RWPE1 (cell line): ENCODE measurements at regions not wholly inside any gene's neighbourhood (a gene's known extent, or its start where the extent isn't known, plus 50 kb on each side); places are given as distances from the start of the nearest gene placed in this dataset.
"Not testable (repeated sequence)": the region's sequence is repeated elsewhere in the genome, so short reads cannot be mapped to it uniquely, and the experiment has no call there.

Experiments used
- CTCF ChIA-PET: fragments of 350-600 bp; sonication (Branson Sonifier 250); formaldehyde crosslinking; extraction: SDS; loops from one replicate; lab custom pipeline; 2021; lab: Yijun Ruan, JAX
- POLR2A ChIA-PET: fragments of 400-600 bp; formaldehyde crosslinking; extraction: SDS; loops from one replicate; lab custom pipeline; 2020; ENCODE audit warnings: antibody characterized with exemption; ENCODE audit not compliant: low non-redundant PET; lab: Yijun Ruan, JAX
- DNase-seq: peaks from one replicate; pipeline ENCODE4 v3.0.0; 2012; ENCODE audit warnings: low spot score
- H3K27ac ChIP-seq: fragments of 450-650 bp; 2 replicates; pipeline ENCODE4 v1.5.1; 2017
- CTCF ChIP-seq: fragments of 450-650 bp; conservative IDR thresholded peaks from 2 replicates; pipeline ENCODE4 v1.5.1; 2017; ENCODE audit warnings: low read depth, mild to moderate bottlenecking

DNA sequence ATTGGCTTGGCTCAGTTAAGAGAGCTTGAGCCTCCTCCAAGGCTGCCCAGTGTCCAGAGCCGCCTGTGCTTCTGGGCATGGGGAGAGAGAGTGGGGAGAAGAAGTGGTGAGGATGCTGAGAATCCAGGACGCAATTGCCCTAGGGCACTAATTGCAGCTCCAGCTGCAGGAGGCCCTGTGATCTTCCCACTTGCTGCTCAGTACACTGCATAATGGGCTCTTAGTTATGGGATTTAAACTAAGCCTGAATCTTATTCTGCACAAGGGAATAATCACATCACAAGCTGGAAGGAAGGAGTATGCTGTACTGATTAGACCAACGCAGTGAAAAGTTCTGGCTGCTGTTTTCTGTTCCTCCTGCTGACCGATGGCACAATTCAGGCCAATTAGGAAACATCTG, 101.0 kb upstream of the PRMT8 start:
- DNase-seq: no peak
- no peak for TF ChIP-seq CTCF
- ChIA-PET CTCF (no interaction called here), POLR2A (no interaction called here)
- no peak overlapping the region for H3K27ac ChIP-seq

DNA sequence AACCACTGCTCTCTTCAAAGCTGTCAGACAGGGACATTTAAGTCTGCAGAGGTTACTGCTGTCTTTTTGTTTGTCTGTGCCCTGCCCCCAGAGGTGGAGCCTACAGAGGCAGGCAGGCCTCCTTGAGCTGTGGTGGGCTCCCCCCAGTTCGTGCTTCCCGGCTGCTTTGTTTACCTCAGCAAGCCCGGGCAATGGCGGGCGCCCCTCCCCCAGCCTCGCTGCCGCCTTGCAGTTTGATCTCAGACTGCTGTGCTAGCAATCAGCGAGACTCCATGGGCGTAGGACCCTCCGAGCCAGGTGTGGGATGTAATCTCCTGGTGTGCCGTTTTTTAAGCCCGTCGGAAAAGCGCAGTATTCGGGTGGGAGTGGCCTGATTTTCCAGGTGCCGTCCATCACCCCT, 93.4 kb upstream of the PRMT8 start:
- H3K27ac ChIP-seq, DNase-seq, CTCF ChIA-PET, POLR2A ChIA-PET: not testable (repeated sequence)

DNA sequence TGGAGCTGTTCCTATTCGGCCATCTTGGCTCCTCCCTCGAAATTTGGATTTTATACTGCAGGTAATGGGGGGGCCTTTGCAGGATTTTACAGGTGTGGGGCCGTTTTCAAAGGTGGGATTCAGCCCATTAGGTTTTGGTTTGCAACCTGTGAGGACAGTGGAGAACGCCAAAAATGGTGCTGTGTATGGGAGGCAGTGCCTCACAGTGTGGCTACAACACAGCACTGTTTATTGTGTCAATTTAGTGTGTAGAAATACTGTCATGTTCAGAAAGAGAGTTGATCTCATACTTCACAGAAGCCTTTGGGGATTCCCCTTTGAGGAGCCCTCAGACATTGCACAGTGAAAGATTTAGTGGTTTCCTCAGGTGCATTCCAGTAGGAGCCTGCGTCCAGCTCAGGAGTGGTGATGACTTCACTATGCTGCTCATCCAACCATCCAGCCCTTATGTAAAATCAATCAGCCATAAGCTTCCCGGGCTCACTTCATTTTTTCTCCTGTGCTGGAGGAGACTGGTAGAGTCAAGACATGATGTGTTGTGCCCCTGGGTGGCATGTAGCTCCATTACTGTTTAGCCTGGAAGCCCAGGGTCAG, 92.7 kb upstream of the PRMT8 start:
- ChIA-PET CTCF (interaction anchor here (0.5 kb wide), 1 partner anchor 1434 kb away, joined by 3 read pairs; no protein-coding TSS in a partner anchor), POLR2A (no interaction called here)
- DNase-seq: no peak
- no peak for TF ChIP-seq CTCF
- H3K27ac ChIP-seq: no peak overlapping the region

- ChIA-PET POLR2A (no interaction called here), CTCF (no interaction called here)
- no peak for DNase-seq
- TF ChIP-seq CTCF: no peak
- H3K27ac ChIP-seq: no peak overlapping the region
These were observed 85.2 kb upstream of the PRMT8 start for GRCh38 chr12:3405821-3406220.

DNA sequence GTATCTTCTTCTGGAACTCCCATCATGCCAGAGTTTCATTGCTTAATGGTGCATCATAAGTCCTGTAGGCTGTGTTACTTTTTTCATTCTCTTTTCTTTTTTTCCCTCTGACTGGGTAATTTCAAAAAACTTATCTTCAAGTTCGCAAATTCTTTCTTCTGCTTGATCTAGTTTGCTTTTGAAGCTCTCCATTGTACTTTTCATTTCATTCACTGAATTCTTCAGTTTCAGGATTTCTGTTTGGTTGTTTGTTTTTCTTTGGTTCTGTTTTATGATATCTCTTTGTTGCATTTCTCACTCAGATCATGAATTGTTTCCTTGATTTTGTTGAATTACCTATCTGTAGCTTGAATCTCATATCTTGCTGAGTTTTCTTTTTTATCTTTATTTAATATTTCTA, 83.3 kb upstream of the PRMT8 start:
- no peak overlapping the region for H3K27ac ChIP-seq
- ChIA-PET POLR2A (interaction anchor here (0.6 kb wide), 1 partner anchor 947 kb away, joined by 7 read pairs; no protein-coding TSS in a partner anchor), CTCF (no interaction called here)
- TF ChIP-seq CTCF: no peak
- no peak for DNase-seq

GRCh38 chr12:3409662-3410061, 81.3 kb upstream of the PRMT8 start:
- POLR2A ChIA-PET: no interaction called here
- no peak for TF ChIP-seq CTCF

DNA sequence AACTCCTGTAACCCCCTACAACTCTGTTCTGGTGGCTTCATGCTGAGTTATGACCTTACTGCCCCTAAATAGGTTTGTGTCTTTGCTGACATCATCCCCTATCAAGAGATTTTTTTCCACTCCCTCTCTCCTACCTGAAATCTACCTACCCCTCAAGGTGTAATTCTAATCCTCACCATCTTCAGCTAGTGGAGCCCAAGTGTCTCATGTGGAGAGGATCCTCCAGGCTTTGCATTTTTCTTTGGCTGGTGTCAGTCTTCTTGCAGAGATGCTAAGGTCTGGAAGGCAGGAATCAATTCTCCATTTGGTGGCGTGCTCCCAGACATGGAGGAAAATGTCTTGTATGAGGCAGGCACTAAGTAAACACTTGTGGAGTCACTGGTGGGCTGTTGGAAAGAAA, 74.8 kb upstream of the PRMT8 start:
- no peak for DNase-seq
- TF ChIP-seq CTCF: no peak
- no peak overlapping the region for H3K27ac ChIP-seq
- ChIA-PET POLR2A (no interaction called here), CTCF (no interaction called here)

More at GRCh38 chr12:3409662-3410061, 81.3 kb upstream of the PRMT8 start:
- no peak for DNase-seq
- no peak overlapping the region for H3K27ac ChIP-seq
- CTCF ChIA-PET: interaction anchor here (0.6 kb wide), 1 partner anchor 104 kb away, joined by 3 read pairs; no protein-coding TSS in a partner anchor
